GM18861 (cell line): ENCODE measurements at regions not wholly inside any gene's neighbourhood (a gene's known extent, or its start where the extent isn't known, plus 50 kb on each side); places are given as distances from the start of the nearest gene placed in this dataset.
"Not testable (repeated sequence)": the region's sequence is repeated elsewhere in the genome, so short reads cannot be mapped to it uniquely, and the experiment has no call there.

Source experiments
- ATAC-seq: cut with Tn5 transposase; IDR thresholded peaks from one replicate; pipeline ENCODE4 v1.9.1; 2021; ENCODE audit not compliant: unreplicated experiment

DNA sequence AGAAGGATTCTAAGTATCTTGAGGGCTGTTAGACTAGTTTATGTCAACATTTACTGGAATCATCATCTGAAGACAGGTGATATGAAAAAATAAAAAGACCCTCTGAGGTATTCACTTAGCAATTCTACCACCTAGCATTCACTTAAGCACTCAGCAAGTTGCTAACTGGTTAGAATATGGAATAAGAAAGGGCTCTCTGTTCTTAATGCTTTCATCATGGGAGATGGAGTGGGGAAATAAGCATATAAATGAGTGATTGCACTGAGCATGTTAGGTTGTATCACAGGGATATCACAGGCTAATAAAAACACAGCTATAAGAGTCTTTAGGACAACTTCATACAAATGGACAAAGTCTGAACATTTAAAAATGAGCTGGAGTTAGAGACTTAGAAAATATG, 1238.8 kb downstream of the CDH11 start:
- no peak for ATAC-seq

- no peak for ATAC-seq
These were observed 1239.3 kb downstream of the CDH11 start for GRCh38 chr16:63882576-63882975.

GRCh38 chr16:63880948-63881347, 1240.9 kb downstream of the CDH11 start:
- no peak for ATAC-seq

DNA sequence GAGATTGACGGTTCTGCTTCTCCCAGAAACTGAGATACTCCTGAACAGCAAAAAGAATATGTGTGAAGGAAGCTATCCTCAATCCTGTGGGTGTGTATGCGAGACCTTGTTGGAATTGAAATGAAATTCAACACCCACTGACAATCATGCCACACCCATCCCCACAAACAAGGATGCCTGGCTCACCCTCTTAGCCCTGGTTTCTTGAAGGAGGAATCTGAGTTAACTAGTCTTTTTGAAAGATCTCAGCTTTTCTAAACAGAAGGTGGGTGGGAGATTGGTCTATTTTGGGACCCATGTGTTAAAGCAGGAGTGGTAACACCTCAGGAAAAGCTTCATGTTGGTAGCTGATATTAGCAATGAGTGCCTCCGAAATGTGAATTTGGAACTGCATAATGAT, 1244.5 kb downstream of the CDH11 start:
- no peak for ATAC-seq

GRCh38 chr16:63876103-63876502, 1245.8 kb downstream of the CDH11 start:
- no peak for ATAC-seq

DNA sequence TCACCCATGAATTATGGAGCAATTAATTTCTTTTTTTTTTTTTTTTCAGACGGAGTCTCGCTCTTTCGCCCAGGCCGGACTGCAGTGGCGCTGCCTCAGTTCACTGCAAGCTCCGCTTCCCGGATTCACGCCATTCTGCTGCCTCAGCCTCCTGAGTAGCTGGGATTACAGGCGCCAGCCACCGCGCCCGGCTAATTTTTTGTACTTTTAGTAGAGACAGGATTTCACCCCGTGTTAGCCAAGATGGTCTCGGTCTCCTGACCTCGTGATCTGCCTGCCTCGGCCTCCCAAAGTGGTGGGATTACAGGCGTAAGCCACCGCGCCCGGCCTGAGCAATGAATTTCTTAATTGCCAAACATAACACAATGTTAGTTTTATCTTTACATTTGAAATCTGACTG, 1261.2 kb downstream of the CDH11 start:
- not testable (repeated sequence) for ATAC-seq

DNA sequence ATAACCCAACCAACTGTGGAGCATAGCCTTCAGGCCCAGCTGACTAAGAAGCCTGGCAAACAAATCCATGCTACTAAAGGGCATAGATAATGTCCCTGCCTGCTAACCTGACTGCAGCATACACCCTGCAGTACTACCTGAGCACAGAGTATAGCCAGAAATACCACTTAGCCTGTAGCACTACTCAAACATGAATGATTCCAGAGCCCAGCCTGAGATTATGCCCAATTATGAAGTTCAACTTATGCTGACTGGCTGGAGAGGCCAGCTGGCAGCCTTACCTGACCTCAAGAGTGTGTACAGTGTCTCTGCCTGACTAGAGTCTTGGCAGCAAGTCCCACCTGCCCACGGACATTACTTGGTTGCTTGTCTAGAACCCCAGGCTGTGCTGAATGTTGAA, 1265.3 kb downstream of the CDH11 start:
- no peak for ATAC-seq

- ATAC-seq, result no peak
These were observed 1270.9 kb downstream of the CDH11 start for GRCh38 chr16:63850979-63851378.

GRCh38 chr16:63841271-63841670, 1280.6 kb downstream of the CDH11 start:
- ATAC-seq, result no peak

GRCh38 chr16:63830061-63830460, 1291.8 kb downstream of the CDH11 start:
- ATAC-seq, result no peak

DNA sequence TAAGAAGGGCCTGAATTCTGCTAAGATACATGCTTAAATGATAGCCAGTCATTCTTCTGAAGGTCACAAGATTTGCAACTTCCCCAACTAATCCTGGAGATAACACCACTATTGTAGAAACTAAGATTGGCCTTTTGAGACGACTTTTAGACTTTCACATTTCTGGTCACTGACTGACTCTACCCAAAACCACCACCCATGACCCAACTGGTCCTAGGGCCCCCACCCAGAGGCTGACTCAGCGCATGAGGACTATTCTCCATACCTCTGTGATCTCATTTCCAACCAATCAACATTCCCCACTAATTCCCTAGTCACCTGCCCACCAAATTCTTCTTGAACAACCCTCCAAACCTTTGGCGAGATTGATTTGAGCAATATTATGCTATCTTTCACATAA, 1299.0 kb downstream of the CDH11 start:
- no peak for ATAC-seq

GRCh38 chr16:63816276-63816675, 1305.6 kb downstream of the CDH11 start:
- no peak for ATAC-seq

- ATAC-seq, result no peak
These were observed 1308.0 kb downstream of the CDH11 start for GRCh38 chr16:63813862-63814261.

- no peak for ATAC-seq
These were observed 1313.1 kb downstream of the CDH11 start for GRCh38 chr16:63808730-63809129.

DNA sequence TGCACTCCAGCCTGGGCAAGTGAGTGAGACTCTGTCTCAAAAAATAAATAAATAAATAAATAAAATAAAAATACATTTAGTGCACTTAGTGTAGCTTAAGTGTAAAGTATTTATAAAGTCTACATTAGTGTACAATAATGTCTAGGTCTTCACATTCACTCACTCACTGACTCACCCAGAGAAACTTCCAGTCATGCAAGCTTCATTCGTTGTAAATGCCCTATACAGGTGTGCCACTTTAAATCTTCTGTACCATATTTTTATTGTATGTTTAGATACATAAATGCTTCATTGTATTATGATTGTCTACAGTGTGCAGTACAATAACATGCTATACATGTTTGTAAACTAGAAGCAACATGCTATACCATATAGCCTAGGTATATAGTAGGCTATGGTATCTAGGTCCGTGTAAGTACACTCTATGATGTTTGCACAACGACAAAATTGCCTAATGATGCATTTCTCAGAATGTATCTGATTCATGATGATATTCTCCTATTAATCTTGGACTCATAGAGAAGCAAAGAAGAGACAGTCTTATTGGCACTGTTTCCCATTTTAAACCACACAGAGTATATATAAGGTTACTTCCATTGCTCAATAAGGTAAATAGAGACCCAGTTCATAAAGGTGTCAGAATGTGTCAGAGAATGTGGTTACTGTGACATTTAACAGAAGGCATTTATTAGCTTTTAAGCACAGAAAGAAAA, 1314.9 kb downstream of the CDH11 start:
- no peak for ATAC-seq

DNA sequence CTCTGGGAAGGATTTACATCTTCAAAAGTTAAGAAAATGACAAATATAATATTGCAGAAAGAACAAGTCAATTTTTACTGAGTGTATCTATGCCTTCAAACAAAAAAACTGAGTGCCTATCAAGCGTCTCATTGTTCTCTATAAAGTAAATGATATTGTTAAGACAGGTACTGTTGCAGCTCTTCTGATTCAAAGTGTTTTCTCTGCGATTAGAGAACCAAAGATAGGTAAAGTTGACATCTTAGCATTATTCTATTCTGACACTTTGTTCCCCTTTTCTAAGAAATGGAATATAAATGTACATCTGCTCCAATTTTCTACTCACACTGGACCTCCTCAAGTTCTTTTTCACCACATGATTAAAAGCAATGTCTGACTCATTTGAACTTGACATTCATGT, 1317.7 kb downstream of the CDH11 start:
- no peak for ATAC-seq

- no peak for ATAC-seq
These were observed 1332.3 kb downstream of the CDH11 start for GRCh38 chr16:63789603-63790002.

- ATAC-seq, result no peak
These were observed 1334.8 kb downstream of the CDH11 start for GRCh38 chr16:63787014-63787413.

DNA sequence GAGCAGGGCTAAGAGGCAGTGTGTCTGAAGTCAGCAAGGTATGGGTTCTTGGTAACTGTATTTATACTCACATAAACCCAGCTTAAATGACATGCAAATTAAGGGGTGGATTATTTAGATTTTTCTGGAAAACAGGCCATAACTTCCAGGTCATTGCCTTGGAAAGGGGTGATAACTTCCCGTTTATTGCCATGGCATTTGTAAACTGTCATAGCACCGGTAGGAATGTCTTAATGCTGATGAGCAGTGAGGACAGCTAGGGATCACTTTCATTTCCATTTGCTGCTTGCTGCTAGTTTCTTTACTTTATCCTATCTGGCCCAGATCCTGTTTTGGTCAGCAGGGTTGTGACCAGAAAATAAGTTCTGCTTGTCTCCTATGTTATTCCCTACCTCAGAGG, 1336.7 kb downstream of the CDH11 start:
- no peak for ATAC-seq

GRCh38 chr16:63776437-63776836, 1345.4 kb downstream of the CDH11 start:
- no peak for ATAC-seq

DNA sequence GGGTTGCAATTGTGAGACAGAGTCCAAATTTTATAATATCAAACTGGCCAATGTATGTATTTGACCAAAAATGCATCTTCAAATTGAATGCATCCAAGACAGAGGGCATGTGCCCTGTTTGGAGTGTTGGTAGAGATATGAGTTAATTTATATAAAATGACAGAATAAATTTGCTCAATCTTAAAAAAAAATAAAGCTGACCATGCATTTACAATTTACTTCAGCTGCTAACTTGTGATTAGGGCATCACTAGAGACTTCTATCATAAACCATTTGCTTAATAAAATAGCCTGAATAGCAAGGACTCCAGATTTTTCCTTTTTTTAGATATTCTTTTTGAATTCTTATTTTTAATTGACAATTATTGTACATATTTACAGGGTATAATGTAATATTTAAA, 1345.8 kb downstream of the CDH11 start:
- ATAC-seq, result no peak

DNA sequence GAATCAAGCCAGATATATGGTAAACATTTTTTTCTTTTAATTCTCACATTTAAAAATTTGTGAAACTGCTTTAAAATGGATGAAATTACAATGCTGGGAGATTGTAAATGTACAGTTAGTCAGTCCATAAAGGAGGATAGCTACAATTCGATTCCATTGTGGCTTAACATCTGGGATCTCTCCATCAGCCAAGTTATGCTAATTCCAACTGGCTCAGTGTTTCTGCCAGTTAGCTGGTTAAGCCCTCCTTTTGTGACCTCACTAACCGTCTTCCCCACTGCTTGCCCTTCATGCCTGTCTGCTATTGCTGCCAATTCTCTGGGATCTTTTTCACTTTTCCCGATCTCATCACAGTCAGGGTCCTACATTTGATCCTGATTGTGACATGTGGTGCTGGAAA, 1347.6 kb downstream of the CDH11 start:
- ATAC-seq, result no peak

DNA sequence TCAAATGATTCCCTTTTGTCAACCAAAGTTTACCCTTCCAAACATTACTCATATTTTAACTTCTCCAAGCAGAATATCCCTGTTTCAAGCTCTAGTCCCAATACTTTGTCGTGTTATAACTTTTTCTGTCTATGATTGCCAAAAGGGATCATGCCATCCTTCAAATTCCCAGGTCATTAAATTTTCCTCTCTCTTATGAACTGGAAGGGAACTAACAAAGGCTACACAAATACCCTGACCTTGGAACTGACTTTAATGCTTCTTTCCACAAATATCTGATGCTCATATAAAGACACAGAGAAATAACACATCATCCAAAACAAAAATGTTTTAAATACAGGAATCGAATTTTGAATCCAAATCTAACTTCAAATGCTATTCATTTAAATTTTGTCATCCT, 1352.7 kb downstream of the CDH11 start:
- no peak for ATAC-seq
